ENCODE measurements at regions not wholly inside any gene's neighbourhood (a gene's known extent, or its start where the extent isn't known, plus 50 kb on each side); places are given as distances from the start of the nearest gene placed in this dataset.

DNA sequence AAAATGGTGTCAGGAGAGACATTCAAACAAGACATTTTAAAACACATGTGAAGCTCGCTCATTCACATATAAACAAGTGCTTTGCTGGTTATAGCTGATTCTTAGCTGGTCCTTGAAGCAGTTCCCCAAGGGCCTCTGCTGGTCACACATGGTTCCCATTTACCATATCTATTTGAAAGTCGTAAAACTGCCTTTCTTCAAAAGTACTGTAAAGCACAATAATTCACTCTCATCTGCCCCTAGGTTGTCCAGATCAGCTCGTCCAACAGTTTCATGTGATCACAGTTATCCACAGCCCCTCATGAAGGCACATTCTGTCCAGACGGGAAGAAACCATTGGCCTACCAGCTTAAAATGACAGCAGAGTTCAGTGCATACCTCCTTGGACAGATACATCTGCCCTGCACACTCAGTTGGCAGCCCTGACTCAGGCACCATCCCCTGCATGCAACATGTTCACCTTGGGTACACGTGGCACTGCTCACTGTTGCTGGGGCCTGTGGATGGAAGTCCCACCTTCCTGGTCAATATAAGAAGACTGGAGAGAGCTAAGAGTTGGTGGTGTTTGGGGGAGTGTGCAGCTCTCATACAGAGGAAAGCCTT, 108.0 kb upstream of the HAAO start:
- Histone ChIP-seq H3K4me1 (ENCODE audit: control insufficient read depth, insufficient read depth, low read length) (no peaks in the 10 kb centered on the region), H3K4me2 (ENCODE audit: control insufficient read depth, insufficient read depth) (no peak overlapping the region), H3K79me2 (ENCODE audit: control insufficient read depth, insufficient read depth, low read length) (no peaks in the 10 kb centered on the region), H3K27me3 (replicated peaks in 1 of 2; ENCODE audit: control insufficient read depth in 2 of 2, insufficient read depth in 2 of 2, low read length in 1 of 2) (peaks cover 0 to 2% of the 10 kb centered on the region in 2 experiments; a peak in 1 of 4 replicates), H3K4me3 (no peak overlapping the region), H3K36me3 (ENCODE audit: control insufficient read depth in 2 of 2, insufficient read depth in 2 of 2, low read length in 1 of 2) (no peaks in the 10 kb centered on the region), H3K9me3 (replicated peaks; ENCODE audit: control insufficient read depth, insufficient read depth, low read length) (no peaks in the 10 kb centered on the region), H3K27ac (ENCODE audit: control insufficient read depth, insufficient read depth) (no peak overlapping the region), H2AFZ (ENCODE audit: control insufficient read depth, low read depth, low read length) (no peak overlapping the region), H4K20me1 (ENCODE audit: control insufficient read depth, insufficient read depth) (no peaks in the 10 kb centered on the region), H3K9ac (ENCODE audit: control insufficient read depth, insufficient read depth, low read length) (no peak overlapping the region)
- CTCF ChIA-PET: interaction anchor here (0.8 to 2.1 kb wide), 4 partner anchors 11 to 42 kb away, joined by 3 to 8 read pairs (median 5); no protein-coding TSS in a partner anchor
- SMC1A ChIA-PET (ENCODE audit: uncharacterized antibody, unreplicated experiment): interaction anchor here (0.5 to 1.6 kb wide), 6 partner anchors 8 to 551 kb away, joined by 3 to 7 read pairs (median 3); no protein-coding TSS in a partner anchor
- BruUV-seq (replicated peaks): no TSS peak
- POLR2A ChIA-PET: no interaction called here
- no peak for TF ChIP-seq ZNF687 (IDR thresholded peaks at IDR 0.05)
- no peak for TF ChIP-seq CREB1 (IDR thresholded peaks at IDR 0.05; ENCODE audit: low read depth)
- no peak for TF ChIP-seq JUND (IDR thresholded peaks at IDR 0.05; ENCODE audit: low read depth, low read length)
- no peak for TF ChIP-seq ATF2 (IDR thresholded peaks at IDR 0.05; ENCODE audit: low read length)
- TF ChIP-seq DPF2 (IDR thresholded peaks at IDR 0.05): no peak
- TF ChIP-seq BMI1 (IDR thresholded peaks at IDR 0.05; ENCODE audit: borderline replicate concordance): no peak
- ATAC-seq (no peak), FAIRE-seq (no peak), DNase-seq (ENCODE audit: low read depth, low spot score) (no peak)
- 21% methylated on average over 5 of the region's 5 CpGs for WGBS (ENCODE audit: insufficient coverage, insufficient replicate concordance, low lambda C conversion rate, missing lambda C conversion rate)
- intact Hi-C loops (cut with micrococcal nuclease; ENCODE audit: unreplicated experiment): no loop called here
- in situ Hi-C loops (cut with MboI): no loop called here
- RAD21 ChIA-PET (ENCODE audit: unreplicated experiment): interaction anchor here (0.6 kb wide), 1 partner anchor 106 kb away, joined by 3 read pairs; no protein-coding TSS in a partner anchor
